NCI-H69 (cell line): ENCODE measurements at regions not wholly inside any gene's neighbourhood (a gene's known extent, or its start where the extent isn't known, plus 50 kb on each side); places are given as distances from the start of the nearest gene placed in this dataset.

Experiments
- DNase-seq: peaks from one replicate; lab custom pipeline; 2025; lab: John Stamatoyannopoulos, UW

DNA sequence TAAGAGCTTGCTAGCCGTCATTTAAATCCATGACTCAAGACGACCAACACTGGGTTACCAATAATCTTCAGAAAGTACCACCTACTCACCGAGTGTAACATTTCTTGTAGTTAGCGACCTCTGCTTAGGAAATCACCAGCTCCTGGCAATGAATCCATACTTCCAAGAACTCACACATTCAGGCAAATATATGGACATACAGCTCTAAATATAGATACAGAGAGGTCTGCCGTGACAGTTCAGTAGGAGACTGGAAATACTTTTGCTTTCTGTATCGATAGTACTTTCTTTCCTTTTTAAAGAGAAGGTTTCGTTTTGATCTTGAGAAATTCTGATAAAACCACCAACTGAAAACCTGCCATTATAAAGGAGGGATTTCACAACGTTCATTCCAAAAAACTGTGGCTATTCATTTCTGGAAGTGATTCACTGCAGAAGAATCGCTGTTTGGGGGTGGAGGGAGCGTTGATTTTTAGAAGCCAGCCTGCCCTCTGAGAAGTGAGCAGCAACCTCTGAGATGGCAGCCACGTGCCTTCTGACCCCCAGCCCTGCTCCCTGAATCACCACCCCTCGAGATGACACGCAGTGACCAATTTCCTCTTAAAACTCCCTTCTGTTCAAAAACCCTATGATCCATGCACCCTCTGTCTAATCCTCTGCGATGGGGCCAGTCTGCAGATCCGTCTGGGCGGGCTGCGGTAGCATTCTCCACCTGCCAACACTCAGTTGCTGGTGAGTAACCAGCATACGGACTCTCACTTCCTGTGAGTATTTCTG is 179.0 kb upstream of the KLF14 start:
- DNase-seq = peak; percentile 41

DNA sequence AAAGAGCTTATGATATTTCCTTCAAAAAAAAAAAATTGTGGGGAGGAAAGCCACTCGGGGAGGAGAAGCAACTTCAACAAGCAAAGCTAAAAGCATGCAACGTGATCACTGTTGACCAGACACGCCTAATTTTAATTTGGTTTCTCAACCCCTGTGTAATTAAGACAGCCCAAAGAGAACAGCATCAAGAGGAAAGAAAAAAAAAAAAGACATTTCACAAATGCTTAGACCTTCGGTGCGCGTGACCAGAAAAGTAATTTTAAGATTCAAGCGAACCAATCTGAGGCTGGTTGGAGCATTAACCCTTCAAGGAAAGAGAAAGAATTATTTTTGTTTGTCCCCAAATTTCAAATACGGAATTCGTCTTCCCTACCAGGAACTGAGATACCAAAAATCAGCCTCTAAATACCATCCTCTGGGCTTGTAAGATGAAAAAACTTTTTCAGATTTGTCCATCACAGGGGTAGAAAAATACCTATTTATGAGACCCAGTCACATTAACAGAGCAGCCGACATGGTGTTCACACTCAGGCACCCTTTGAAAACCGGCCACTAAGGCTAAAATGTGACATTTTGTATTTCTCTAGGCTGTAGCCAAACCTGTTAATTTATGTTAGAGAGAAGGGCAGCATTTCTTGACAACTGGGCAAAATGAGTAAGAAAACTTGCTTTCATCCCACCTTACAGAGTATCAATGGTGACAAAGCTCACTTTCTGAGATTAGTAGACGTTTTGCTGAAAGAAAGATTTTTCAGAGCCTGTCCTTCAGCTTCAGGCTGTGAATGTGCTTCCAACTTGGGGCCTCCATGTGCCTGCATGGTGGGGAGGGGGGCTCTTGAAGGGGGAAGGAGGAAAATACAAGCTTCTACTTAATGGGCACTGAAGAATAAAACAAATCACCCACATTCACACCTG is 179.9 kb upstream of the KLF14 start:
- DNase-seq = no peak

GRCh38 chr7:130914554-130915294 is 180.7 kb upstream of the KLF14 start:
- no peak for DNase-seq

GRCh38 chr7:130917669-130918128 is 183.7 kb upstream of the KLF14 start:
- DNase-seq = no peak

DNA sequence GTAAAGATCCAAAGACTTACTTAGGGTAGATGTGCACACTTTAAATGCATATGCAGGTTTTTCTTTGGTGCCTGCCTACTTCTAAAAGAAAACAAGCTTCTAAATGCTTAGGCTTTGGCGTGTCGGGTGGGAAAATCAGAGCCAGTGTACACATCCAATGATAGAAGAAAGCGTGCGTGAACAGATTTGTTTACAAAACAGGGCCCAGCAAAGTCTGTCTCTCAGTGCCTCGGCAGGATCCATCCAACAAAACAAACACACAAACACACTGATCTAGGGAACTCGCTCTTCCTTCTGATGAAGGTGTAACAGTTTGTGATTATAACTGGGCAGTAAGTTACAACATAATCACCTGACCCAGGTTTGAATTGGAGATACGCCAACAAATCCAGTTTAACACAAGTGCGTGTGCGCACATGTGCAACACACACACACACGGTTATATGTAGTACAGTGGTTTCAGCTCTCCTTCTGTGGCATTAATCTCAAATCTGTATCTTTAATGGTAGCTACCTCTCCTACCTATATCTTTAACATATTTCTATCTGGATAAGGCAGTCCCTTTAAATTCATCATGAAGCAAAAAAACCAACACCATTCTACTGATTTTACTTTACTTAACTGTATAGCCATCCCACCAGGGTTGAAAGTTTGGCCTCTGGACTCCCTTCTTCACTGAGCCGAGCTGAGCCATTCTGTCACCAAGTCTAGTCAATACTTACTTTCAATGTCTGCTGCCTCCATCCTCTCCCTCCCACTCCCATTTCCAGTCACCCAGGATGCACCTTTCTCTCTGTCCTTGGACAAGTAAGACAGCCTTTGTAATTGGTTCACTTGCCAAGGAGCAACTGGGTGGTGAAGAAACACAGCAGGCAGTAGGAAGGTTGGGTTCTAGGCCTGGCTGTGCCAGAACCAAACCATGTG is 184.4 kb upstream of the KLF14 start:
- DNase-seq = no peak

DNA sequence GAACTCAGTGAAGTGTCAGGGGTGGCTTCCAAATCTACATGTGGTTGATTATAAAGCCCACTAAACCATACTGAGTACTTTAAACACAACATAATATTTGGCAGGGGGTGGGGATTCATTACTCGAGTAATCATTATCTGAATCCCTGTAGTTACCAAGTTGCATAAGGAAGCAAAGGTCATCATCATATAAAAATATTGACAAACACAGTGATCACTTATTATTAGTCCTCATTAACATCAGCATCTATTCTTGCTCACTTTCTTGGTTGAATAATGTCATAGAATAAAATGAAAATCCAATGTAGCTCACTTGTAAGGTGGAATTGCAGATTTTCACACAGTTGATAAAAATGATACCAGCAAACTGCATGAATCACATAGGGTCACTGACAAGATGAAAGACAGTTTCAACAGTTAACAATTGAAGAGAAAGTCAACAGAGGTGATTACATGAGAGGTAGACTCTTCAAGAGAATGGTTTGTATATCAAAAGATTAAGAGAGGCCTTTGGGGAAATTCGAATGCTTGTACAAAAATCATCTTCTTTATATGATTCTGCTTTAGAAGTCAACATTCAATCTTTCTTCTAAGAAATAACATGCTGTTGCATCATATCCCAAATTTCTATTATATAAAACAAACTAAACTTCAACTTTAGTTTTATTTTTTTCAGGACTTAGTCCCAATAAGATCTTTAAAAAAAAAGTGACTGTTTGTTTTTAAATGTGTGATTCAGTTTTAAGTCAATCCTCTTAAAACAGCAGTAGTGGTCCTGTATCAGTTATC is 185.5 kb upstream of the KLF14 start:
- no peak for DNase-seq

- DNase-seq = no peak
These were observed 186.1 kb upstream of the KLF14 start for GRCh38 chr7:130920122-130920521.

- DNase-seq = no peak
These were observed 187.6 kb upstream of the KLF14 start for GRCh38 chr7:130921391-130922180.

DNA sequence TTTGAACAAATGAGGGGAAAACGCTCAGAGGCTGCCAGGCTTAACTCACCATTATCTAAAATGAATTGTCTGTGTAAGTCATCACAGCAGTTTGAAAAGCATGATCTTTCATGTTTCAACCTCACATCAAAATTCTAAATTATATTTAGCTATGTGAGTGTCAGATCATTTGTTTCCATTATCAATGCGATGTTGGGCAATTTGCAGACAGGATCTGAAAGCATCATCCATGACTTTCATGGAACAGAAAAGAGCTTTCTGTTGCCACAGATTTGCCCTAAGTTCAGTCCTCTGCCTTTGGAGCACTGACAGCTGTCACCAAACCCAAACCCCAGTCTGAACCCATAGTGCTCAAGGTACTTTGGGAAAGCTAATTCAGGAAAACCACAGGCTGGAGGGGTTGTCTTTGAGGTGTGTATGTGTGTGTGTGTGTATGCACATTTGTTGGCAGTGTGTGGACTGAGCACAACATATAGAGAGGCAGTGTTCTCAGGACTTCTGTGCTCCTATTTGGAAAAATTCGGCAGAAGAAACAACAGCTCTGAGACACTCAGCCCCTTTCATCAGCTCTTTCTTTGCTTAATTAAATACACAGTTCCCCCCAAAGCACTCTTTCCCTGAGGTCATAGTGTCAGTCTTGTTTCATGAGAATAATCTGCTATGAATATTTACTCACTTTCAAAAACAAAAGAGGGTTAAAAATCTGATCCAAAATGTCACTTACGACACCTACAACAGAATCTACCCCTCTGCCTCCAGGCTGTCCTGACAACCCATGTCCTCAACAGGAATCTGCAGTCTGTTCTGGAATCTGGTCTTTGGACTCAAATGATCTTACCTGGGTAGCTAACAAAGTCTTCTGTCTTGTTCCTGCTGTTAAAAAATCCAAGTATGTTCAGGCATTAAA is 188.5 kb upstream of the KLF14 start:
- no peak for DNase-seq

- DNase-seq = no peak
These were observed 189.4 kb upstream of the KLF14 start for GRCh38 chr7:130923365-130923764.

- DNase-seq = no peak
These were observed 189.9 kb upstream of the KLF14 start for GRCh38 chr7:130923930-130924329.

DNA sequence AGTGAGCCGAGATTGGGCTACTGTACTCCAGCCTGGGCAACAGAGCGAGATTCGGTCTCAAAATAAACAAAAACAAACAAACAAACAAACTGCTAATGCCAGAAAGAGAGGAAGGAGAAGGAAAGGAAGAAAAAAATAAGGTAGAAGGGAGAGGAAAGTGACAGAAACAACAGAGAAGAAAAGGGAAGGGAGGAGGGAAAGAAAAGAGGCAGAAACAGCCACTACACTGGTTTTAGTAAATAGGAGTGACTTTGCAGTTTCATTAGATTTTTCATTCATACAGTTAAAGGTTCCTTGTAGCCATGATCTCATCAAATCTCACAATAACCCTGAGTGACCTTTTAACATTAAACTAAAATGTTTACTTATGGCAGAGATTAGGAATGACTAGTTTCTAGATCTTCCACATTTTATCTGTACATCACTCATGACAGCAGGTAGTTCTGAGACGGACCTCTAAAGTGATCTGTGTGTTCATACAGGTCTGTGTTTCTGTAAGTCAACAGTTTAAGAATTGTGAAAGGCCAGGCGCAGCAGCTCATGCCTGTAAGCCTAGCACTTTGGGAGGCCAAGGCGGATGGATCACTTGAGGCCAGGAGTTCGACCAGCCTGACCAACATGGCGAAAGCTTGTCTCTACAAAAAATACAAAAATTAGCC is 191.3 kb upstream of the KLF14 start:
- no peak for DNase-seq

DNA sequence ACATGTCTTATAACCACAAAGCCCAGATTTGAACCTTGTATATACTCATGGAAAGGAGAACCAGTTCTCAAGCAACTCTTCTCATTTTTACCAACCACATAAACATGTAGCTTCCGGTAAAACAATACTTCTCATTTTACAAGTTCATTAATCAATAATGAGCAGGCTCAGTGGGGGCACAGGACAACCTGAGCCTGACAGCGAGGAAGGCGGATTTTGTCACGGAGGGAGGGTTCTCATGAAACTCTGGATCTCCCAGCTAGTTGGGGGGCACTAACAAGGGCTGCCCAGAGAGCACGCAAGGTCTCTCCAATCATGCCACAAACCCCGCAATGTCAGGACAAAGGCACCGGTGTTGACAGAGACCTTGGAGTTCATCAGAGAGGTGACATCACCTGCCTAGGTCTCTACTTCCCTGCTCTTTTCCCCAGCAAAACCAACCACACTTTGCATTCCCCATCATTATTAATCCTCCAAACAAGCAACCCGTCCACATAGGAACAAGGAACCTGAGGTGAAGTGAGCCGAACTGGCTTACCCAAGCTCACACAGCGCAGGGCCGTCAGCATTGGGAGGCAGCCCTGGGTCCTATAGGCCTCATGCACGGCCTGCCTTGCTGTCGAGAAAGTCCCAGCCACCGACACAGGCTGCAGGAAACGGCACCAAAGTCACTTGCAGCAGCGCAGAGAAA is 192.1 kb upstream of the KLF14 start:
- no peak for DNase-seq

DNA sequence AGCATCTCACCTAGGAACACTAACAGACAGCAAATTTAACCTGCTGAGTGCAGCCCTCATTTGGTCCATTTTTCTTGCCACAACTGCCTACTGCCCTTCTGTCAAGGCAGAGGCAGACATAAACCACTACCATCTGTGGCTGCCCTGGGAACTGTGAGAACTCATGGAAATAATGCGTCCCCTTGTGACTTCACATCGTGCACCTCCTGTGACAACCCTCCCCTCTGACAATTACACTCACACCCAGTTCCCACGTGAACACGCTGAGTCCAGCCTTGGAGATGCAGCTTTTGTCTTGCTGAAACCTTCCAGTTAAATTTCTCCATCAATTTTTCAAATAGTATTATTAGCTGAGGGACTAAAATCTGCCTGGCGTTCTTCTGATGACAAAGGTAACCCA is 193.1 kb upstream of the KLF14 start:
- DNase-seq = no peak

DNA sequence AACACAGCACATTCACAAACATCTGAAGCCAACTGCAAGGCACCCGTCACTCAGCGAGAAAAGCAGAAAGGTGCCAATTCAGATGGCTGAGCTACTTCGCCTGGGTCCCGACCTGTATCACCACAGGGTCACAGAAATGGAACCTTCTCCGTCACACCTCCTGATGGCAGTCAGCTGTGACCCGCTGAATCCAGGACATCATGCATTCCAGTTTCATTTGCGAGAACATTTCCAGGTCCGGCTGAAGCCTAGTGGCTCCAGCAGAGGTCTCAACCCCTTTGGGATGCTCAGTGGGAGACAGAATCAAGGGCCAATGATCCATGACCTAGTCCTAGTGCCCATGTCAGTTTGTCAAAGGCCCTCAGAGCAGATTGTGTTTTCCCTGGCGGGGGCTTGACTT is 193.6 kb upstream of the KLF14 start:
- no peak for DNase-seq

DNA sequence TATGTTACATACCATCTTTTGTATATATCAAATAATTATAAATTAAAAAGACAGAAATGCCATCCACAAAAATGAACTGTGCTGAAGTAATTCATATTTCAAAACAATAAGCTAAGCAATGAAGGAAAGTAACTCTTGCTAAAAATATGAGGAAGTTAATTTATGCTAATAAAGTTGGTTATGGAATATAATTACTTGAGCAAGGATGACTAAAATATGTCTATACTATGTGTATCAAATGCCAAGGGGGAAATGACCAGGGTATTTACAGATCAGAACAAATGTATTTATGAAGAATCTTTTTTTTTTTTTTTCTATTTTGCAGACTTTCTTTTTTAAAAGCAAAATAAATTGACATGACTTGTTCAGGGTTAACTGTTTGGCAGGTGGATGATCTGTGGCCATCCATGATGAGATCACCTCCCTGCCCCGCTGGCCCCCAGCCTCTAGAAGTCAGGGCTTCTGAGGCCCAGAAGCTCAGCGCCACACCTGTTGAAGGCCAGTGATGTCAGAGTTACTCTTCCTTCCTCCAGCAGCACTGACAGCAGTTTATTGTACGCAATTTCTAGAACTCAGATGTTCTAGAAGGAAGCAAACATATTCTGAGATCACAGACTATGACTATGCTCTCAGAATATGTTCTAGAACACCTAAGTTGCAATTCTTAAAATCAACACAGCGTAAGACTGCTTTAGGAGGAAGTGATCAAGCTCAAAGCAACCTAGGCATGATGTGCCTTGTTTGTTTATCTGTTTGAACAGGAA is 196.1 kb upstream of the KLF14 start:
- no peak for DNase-seq

DNA sequence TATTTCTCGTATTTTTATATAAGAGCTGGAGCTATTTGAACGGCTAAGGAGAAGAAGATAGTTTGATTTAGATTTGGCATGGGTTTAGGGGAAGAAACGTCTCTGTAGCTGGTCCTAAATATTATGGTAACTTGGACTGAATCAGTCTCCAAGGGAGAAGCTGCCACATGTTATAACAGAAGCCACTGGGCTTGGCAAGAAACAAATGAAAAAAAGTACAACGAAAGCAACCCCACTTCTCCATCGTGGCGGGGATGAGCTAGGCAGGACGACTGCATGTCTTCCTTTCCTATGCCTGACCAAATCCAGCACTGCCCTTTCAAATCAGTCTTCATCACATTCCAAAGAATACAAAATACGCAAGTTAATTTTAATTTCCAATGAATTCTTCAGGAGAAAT is 196.7 kb upstream of the KLF14 start:
- no peak for DNase-seq
